Neuronal stem cell (in vitro differentiated cells): ENCODE measurements at regions not wholly inside any gene's neighbourhood (a gene's known extent, or its start where the extent isn't known, plus 50 kb on each side); places are given as distances from the start of the nearest gene placed in this dataset. TPM values are rescaled to one million over a fixed set of nuclear protein-coding genes. Genes with fewer than 3 reads are reported as not detected.

Experiments used
- DNase-seq: peaks from one replicate; pipeline ENCODE4 v3.0.0-alpha.2; 2013; ENCODE audit warnings: low spot score
- H2AFZ ChIP-seq: one replicate; pipeline ENCODE4 v1.6.1; 2013; ENCODE audit warnings: mild to moderate bottlenecking, low read length, inconsistent platforms
- H2AK5ac ChIP-seq: 2 replicates; pipeline ENCODE4 v1.6.1; 2013; ENCODE audit warnings: low read depth, mild to moderate bottlenecking, inconsistent platforms, low read length, moderate library complexity, mixed read lengths
- H2BK120ac ChIP-seq: 2 replicates; pipeline ENCODE4 v1.6.1; 2013; ENCODE audit warnings: low read depth, mild to moderate bottlenecking, inconsistent platforms, low read length, moderate library complexity, mixed read lengths
- H2BK12ac ChIP-seq: one replicate; pipeline ENCODE4 v1.6.1; 2013; ENCODE audit warnings: low read length, inconsistent platforms
- H2BK15ac ChIP-seq: 2 replicates; pipeline ENCODE4 v1.6.1; 2013; ENCODE audit warnings: mild to moderate bottlenecking, low read length, inconsistent platforms, mixed read lengths
- H2BK5ac ChIP-seq: one replicate; pipeline ENCODE4 v1.6.1; 2013; ENCODE audit warnings: inconsistent platforms, mild to moderate bottlenecking, low read length, moderate library complexity
- H3K14ac ChIP-seq: one replicate; pipeline ENCODE4 v1.6.1; 2013; ENCODE audit warnings: low read length, inconsistent platforms
- H3K18ac ChIP-seq: 2 replicates; pipeline ENCODE4 v1.6.1; 2013; ENCODE audit warnings: low read length, inconsistent platforms
- H3K23ac ChIP-seq: 2 replicates; pipeline ENCODE4 v1.6.1; 2013; ENCODE audit warnings: low read depth, mild to moderate bottlenecking, mixed read lengths, low read length, inconsistent platforms; ENCODE audit not compliant: poor library complexity
- H3K27ac ChIP-seq: replicated peaks from 3 replicates; pipeline ENCODE4 v1.5.1; 2013; ENCODE audit warnings: low read length, inconsistent platforms
- H3K27me3 ChIP-seq, 3 experiments: 2 replicates each; pipeline ENCODE4 v1.6.1; 2013; ENCODE audit warnings: low read length in 3 of 3, mild to moderate bottlenecking in 2 of 3, inconsistent platforms in 1 of 3, low read depth in 1 of 3, mixed read lengths in 1 of 3, moderate library complexity in 1 of 3; ENCODE audit not compliant: control insufficient read depth in 3 of 3, insufficient read depth in 3 of 3
- H3K36me3 ChIP-seq, 2 donors: replicated peaks in 1 of 2; 2 replicates each; pipeline ENCODE4 v1.6.1; 2013; ENCODE audit warnings: low read length in 2 of 2; ENCODE audit not compliant: control insufficient read depth in 2 of 2, insufficient read depth in 2 of 2
- H3K4ac ChIP-seq: 2 replicates; pipeline ENCODE4 v1.6.1; 2013; ENCODE audit warnings: inconsistent platforms, mild to moderate bottlenecking, low read length, moderate library complexity
- H3K4me1 ChIP-seq, 2 donors: 1 replicate in 1 of 2; 2 replicates in 1 of 2; pipeline ENCODE4 v1.6.1; 2013; ENCODE audit warnings: low read length in 2 of 2, low read depth in 1 of 2; ENCODE audit not compliant: control insufficient read depth in 2 of 2, insufficient read depth in 1 of 2
- H3K4me2 ChIP-seq: one replicate; pipeline ENCODE4 v1.6.1; 2013; ENCODE audit warnings: mild to moderate bottlenecking, low read length, inconsistent platforms; ENCODE audit not compliant: insufficient read depth, poor library complexity, severe bottlenecking
- H3K4me3 ChIP-seq, 2 donors: 2 replicates each; pipeline ENCODE4 v1.5.1; 2013; ENCODE audit warnings: low read length in 2 of 2, mild to moderate bottlenecking in 2 of 2, inconsistent platforms in 1 of 2, moderate library complexity in 1 of 2
- H3K79me1 ChIP-seq: one replicate; pipeline ENCODE4 v1.6.1; 2013; ENCODE audit warnings: low read depth, mild to moderate bottlenecking, inconsistent platforms, low read length, moderate library complexity
- H3K9ac ChIP-seq: one replicate; pipeline ENCODE4 v1.6.1; 2013; ENCODE audit warnings: mild to moderate bottlenecking, low read depth, low read length, inconsistent platforms; ENCODE audit not compliant: poor library complexity
- H3K9me3 ChIP-seq, 2 donors: replicated peaks in 1 of 2; 2 replicates each; pipeline versions ENCODE3 to v1.6.1; 2013; ENCODE audit warnings: low read length in 2 of 2, mild to moderate bottlenecking in 2 of 2, inconsistent platforms in 1 of 2, low read depth in 1 of 2, mixed read lengths in 1 of 2, moderate library complexity in 1 of 2; ENCODE audit not compliant: control insufficient read depth in 2 of 2, insufficient read depth in 1 of 2
- H4K8ac ChIP-seq: one replicate; pipeline ENCODE4 v1.6.1; 2013; ENCODE audit warnings: low read depth, mild to moderate bottlenecking, inconsistent platforms, low read length, moderate library complexity
- H4K91ac ChIP-seq: one replicate; pipeline ENCODE4 v1.6.1; 2013; ENCODE audit warnings: low read length, low read depth, mild to moderate bottlenecking, inconsistent platforms; ENCODE audit not compliant: poor library complexity
- WGBS, 2 donors: extraction: QIAGEN DNeasy Blood & Tissue Kit; methylation state at CpG; one replicate each; pipeline ENCODE4 v1.1.7; 2013; ENCODE audit warnings: missing lambda C conversion rate in 2 of 2, mixed read lengths in 1 of 2; ENCODE audit not compliant: insufficient read length in 2 of 2, insufficient replicate concordance in 1 of 2; ENCODE audit errors: extremely low coverage in 2 of 2; 5-methylcytosine and 5-hydroxymethylcytosine counted together
- small RNA-seq: library from polyadenylated mRNA; stranded (forward); fragments of <200 nt; extraction: miRNeasy Mini kit (QIAGEN cat#:217004); gene quantifications from one replicate; pipeline ENCODE3, GENCODE V24; 2013; ENCODE audit not compliant: insufficient read depth

- Histone ChIP-seq H3K79me1 (no peaks in the 10 kb centered on the region), H3K36me3 (no peaks in the 10 kb centered on the region), H3K27me3 (no peaks in the 10 kb centered on the region), H2AK5ac (no peak overlapping the region), H3K23ac (no peak overlapping the region), H3K4me2 (no peak overlapping the region), H3K9me3 (no peaks in the 10 kb centered on the region), H3K14ac (no peak overlapping the region), H3K4me1 (no peaks in the 10 kb centered on the region), H3K4me3 (no peak overlapping the region), H3K9ac (no peak overlapping the region), H3K4ac (no peak overlapping the region), H2AFZ (no peak overlapping the region), H2BK5ac (no peak overlapping the region), H3K27ac (no peak overlapping the region), H2BK120ac (no peak overlapping the region), H3K18ac (no peak overlapping the region), H4K91ac (no peak overlapping the region), H2BK15ac (no peak overlapping the region), H2BK12ac (no peak overlapping the region), H4K8ac (no peak overlapping the region)
- no CpG with 5 or more reads among the region's 1 CpG for WGBS, 2 donors
- DNase-seq = no peak
Observed at GRCh38 chr6:79296211-79296610, 61.7 kb upstream of the HMGN3 start.

Small RNAs in the stretch of these regions (small RNA-seq; reads per million reads assigned to genes)
- gene AL078601.1 = not detected
- not detected for gene RF00019
